ENCODE measurements at regions not wholly inside any gene's neighbourhood (a gene's known extent, or its start where the extent isn't known, plus 50 kb on each side); places are given as distances from the start of the nearest gene placed in this dataset.

DNA sequence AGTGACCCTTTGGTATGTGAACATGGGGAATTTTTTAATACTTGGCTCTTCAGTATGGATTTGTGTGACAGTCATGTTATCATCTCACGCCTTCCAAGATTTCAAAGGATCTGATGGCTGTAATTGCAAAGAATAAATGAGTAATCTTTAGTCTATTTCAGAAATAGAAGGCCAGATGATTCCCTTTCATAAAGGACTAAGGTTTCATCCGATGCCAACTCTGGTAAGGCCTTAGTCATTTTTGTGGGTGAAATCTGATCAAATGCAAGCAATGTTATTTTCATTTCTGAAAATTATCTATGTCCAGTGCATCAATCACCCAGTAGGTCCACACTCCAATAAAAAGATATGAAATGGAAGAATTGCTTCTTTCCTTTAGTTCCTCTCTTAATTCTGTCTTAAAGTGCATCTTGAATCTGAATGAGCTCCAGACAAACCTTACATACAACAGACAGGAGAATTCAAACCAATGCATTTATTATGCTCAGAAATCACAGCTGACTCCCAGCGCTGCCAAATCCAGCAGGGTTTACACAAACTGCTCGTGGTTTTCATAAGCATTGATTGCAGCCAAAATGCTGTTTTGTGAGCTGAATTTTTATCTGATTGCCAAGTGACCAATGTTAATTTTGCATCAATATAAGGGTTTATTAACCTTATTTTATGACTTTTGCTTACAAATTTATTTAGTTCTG lies 565.2 kb upstream of the MARCKS start:
- no peak for DNase-seq (ENCODE audit: extremely low read depth, low read depth)
- no peak for TF ChIP-seq CTCF (IDR thresholded peaks at IDR 0.05; ENCODE audit: low read depth, low read length, missing control alignments)
- no peak overlapping the region for H3K4me3 ChIP-seq (replicated peaks; ENCODE audit: low read depth, low read length)

DNA sequence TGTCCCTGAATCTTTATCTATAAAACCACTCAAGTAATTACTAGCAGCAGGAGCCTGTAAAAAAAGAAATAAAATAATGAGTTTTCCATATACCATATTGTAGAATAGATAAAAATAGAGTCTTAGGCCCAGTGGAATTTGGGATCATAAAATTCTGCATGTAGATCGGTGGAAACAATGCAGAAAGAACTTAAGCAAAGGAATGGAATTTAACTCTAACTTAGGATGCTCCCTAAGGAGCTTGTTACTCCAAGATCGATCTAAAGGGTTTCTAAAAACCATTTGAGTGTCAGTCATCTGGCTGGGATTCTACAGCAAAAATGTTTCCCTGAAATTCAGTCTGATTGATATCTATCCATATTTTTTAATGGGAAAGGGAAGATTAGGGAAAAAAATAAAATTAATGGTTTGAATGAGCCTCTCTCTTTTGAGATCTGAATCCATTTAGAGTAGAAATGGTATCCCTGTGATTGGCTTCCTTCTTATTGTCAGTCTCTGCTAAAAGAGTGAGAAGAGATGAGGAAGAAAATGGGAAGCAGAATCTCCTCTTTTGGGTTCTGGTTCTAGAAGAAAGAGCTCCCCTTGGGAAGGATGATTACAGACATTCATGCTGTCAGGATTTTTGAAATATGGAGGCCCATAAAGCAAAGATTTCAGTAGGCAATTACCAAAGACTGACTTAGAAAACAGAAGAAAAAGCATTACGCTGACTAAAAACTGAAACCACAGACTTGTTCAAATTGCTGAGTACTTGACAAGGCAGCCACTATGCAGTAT lies 564.3 kb upstream of the MARCKS start:
- TF ChIP-seq CTCF (IDR thresholded peaks at IDR 0.05; ENCODE audit: low read depth, low read length, missing control alignments): no peak
- no peak overlapping the region for H3K4me3 ChIP-seq (replicated peaks; ENCODE audit: low read depth, low read length)
- no peak for DNase-seq (ENCODE audit: extremely low read depth, low read depth)

DNA sequence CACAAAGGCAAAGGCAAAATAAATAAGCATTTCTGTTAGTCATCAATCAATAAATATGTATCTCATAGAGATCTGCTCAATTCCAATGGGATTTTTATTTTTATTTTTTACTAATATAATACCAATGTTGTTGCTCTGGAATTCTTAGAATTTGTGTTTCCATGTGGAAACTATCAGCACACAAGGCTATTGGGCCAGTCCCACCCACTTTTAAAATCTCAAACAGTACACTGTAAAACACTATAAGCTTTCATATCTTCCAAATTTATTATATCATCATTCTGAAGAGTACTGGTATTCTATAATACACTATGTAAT lies 563.8 kb upstream of the MARCKS start:
- no peak overlapping the region for H3K4me3 ChIP-seq (replicated peaks; ENCODE audit: low read depth, low read length)
- DNase-seq (ENCODE audit: extremely low read depth, low read depth): no peak
- no peak for TF ChIP-seq CTCF (IDR thresholded peaks at IDR 0.05; ENCODE audit: low read depth, low read length, missing control alignments)

GRCh38 chr6:113299531-113299930 lies 557.6 kb upstream of the MARCKS start:
- no peak for TF ChIP-seq CTCF (IDR thresholded peaks at IDR 0.05; ENCODE audit: low read depth, low read length, missing control alignments)
- no peak overlapping the region for H3K4me3 ChIP-seq (replicated peaks; ENCODE audit: low read depth, low read length)
- no peak for DNase-seq (ENCODE audit: extremely low read depth, low read depth)

DNA sequence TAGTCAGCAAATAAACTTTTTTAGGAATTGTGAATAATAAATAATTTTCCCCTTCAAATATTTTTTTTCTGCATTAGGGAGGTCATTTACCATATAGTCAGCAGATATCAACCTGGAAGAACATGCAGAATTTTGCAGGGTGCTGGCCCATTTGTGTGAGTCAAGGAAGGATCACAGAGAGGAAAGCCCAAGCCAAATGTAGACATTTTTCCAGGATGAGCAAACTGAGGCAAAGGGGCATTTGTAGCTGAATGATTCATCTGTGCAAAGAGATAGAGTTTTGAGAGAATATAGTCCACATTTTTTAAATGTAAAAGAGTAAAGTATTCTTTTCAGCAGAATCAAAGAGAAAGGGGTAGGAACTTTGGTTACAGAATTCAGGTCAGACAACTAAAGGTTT lies 555.5 kb upstream of the MARCKS start:
- no peak for DNase-seq (ENCODE audit: extremely low read depth, low read depth)
- no peak overlapping the region for H3K4me3 ChIP-seq (replicated peaks; ENCODE audit: low read depth, low read length)
- no peak for TF ChIP-seq CTCF (IDR thresholded peaks at IDR 0.05; ENCODE audit: low read depth, low read length, missing control alignments)

GRCh38 chr6:113304116-113304515 lies 553.0 kb upstream of the MARCKS start:
- TF ChIP-seq CTCF (IDR thresholded peaks at IDR 0.05; ENCODE audit: low read depth, low read length, missing control alignments): no peak
- DNase-seq (ENCODE audit: extremely low read depth, low read depth): no peak
- no peak overlapping the region for H3K4me3 ChIP-seq (replicated peaks; ENCODE audit: low read depth, low read length)
